Body of pancreas (tissue), 4 donors: ENCODE measurements at regions not wholly inside any gene's neighbourhood (a gene's known extent, or its start where the extent isn't known, plus 50 kb on each side); places are given as distances from the start of the nearest gene placed in this dataset.

Experiments
- ATAC-seq: fragments of 150-250 bp; one replicate; pipeline ENCODE4 v1.9.1; 2016
- DNase-seq, 4 donors: peaks; one replicate each; pipeline ENCODE4 v3.0.0-alpha.2; 2019
- H3K27ac ChIP-seq, 4 donors: fragments of 200-600 bp; sonication (generic); 1 replicate in 3 of 4; 2 replicates in 1 of 4; pipeline versions ENCODE4 v1.5.1 to v1.6.1; 2016 to 2019; ENCODE audit warnings: mild to moderate bottlenecking in 1 of 4, mixed read lengths in 1 of 4, moderate library complexity in 1 of 4
- H3K27me3 ChIP-seq, 2 donors: fragments of 200-600 bp; sonication (generic); one replicate each; pipeline ENCODE4 v1.6.0; 2016; ENCODE audit warnings: mild to moderate bottlenecking in 1 of 2
- H3K36me3 ChIP-seq, 2 donors: fragments of 200-600 bp; sonication (generic); replicated peaks in 1 of 2; 2 replicates each; pipeline ENCODE4 v1.5.1; 2016; ENCODE audit warnings: low read depth in 2 of 2; ENCODE audit not compliant: insufficient read depth in 1 of 2
- H3K4me1 ChIP-seq: fragments of 200-600 bp; sonication (generic); one replicate; pipeline ENCODE4 v1.6.0; 2016
- H3K4me3 ChIP-seq, 2 donors: fragments of 200-600 bp; sonication (generic); 1 replicate in 1 of 2; 2 replicates in 1 of 2; pipeline ENCODE4 v1.5.1; 2016 to 2019
- H3K9me3 ChIP-seq, 3 donors: fragments of 200-600 bp; sonication (generic); 1 replicate in 2 of 3; 2 replicates in 1 of 3; pipeline ENCODE4 v1.5.1; 2016
- CTCF ChIP-seq, 7 experiments: fragments of 450-650 bp in 4 of 7; fragments of 200-600 bp in 3 of 7; sonication (generic) in 3 of 7; IDR thresholded peaks; one replicate each; pipeline ENCODE4 v1.5.1; 2016 to 2019; ENCODE audit warnings: antibody characterized with exemption in 7 of 7
- POLR2A ChIP-seq, 3 donors: fragments of 450-650 bp; IDR thresholded peaks; one replicate each; pipeline ENCODE4 v1.6.1; 2016; ENCODE audit warnings: antibody characterized with exemption in 3 of 3, mild to moderate bottlenecking in 2 of 3
- whole genome bisulfite sequencing, 2 donors: methylation state at CpG; one replicate each; pipeline ENCODE4 v1.1.5; 2017; 5-methylcytosine and 5-hydroxymethylcytosine counted together
- intact Hi-C: fragments of 100-400 bp; cut with DNase I; formaldehyde crosslinking; loops from one replicate; pipeline ENCODE4 v1.15.1; 2023

GRCh38 chr2:198441901-198442300 lies 637.5 kb downstream of the PLCL1 start:
- intact Hi-C loops: no loop called here
- TF ChIP-seq CTCF (IDR thresholded peaks at IDR 0.05) (no peak), POLR2A (IDR thresholded peaks at IDR 0.05) (no peak)
- Histone ChIP-seq H3K4me1 (no peaks in the 10 kb centered on the region), H3K9me3 (no peaks in the 10 kb centered on the region), H3K4me3 (no peak overlapping the region), H3K36me3 (no peaks in the 10 kb centered on the region), H3K27ac (no peak overlapping the region), H3K27me3 (no peaks in the 10 kb centered on the region)
- no peak for ATAC-seq
- no peak for DNase-seq

- H3K27ac ChIP-seq: no peak overlapping the region
These were observed 636.9 kb downstream of the PLCL1 start for GRCh38 chr2:198441246-198441645.

GRCh38 chr2:198440833-198441232 lies 636.4 kb downstream of the PLCL1 start:
- no peak overlapping the region for H3K4me3 ChIP-seq
- no peaks in the 10 kb centered on the region for H3K27me3 ChIP-seq
- intact Hi-C loops: no loop called here
- no peaks in the 10 kb centered on the region for H3K36me3 ChIP-seq
- H3K27ac ChIP-seq: no peak overlapping the region
- 18 to 31% methylated on average over 2 of the region's 2 CpGs for WGBS, 2 donors
- DNase-seq (no peak), ATAC-seq (no peak)
- H3K4me1 ChIP-seq: no peaks in the 10 kb centered on the region
- no peaks in the 10 kb centered on the region for H3K9me3 ChIP-seq
- TF ChIP-seq CTCF (IDR thresholded peaks at IDR 0.05): no peak
- TF ChIP-seq POLR2A (IDR thresholded peaks at IDR 0.05): no peak

More at GRCh38 chr2:198441246-198441645, 636.9 kb downstream of the PLCL1 start:
- no peaks in the 10 kb centered on the region for H3K9me3 ChIP-seq
- 67 to 76% methylated on average over 1 of the region's 1 CpG for WGBS, 2 donors
- H3K4me3 ChIP-seq: no peak overlapping the region
- H3K27me3 ChIP-seq: no peaks in the 10 kb centered on the region
- no peak for DNase-seq
- no peaks in the 10 kb centered on the region for H3K4me1 ChIP-seq
- ATAC-seq: no peak
- intact Hi-C loops: no loop called here
- H3K36me3 ChIP-seq: no peaks in the 10 kb centered on the region
- TF ChIP-seq POLR2A (IDR thresholded peaks at IDR 0.05) (no peak), CTCF (IDR thresholded peaks at IDR 0.05) (no peak)

- Histone ChIP-seq H3K4me1 (no peaks in the 10 kb centered on the region), H3K9me3 (no peaks in the 10 kb centered on the region), H3K4me3 (no peak overlapping the region), H3K36me3 (no peaks in the 10 kb centered on the region), H3K27ac (no peak overlapping the region), H3K27me3 (no peaks in the 10 kb centered on the region)
- 88 to 94% methylated on average over 1 of the region's 1 CpG for WGBS, 2 donors
- TF ChIP-seq POLR2A (IDR thresholded peaks at IDR 0.05) (no peak), CTCF (IDR thresholded peaks at IDR 0.05) (no peak)
- intact Hi-C loops: no loop called here
- DNase-seq (no peak), ATAC-seq (no peak)
These were observed 633.9 kb downstream of the PLCL1 start for GRCh38 chr2:198438331-198438730.

- Histone ChIP-seq H3K4me3 (no peak overlapping the region), H3K4me1 (no peaks in the 10 kb centered on the region), H3K36me3 (no peaks in the 10 kb centered on the region), H3K27ac (no peak overlapping the region), H3K27me3 (no peaks in the 10 kb centered on the region), H3K9me3 (no peaks in the 10 kb centered on the region)
- intact Hi-C loops: no loop called here
- no peak for DNase-seq
- TF ChIP-seq CTCF (IDR thresholded peaks at IDR 0.05) (no peak), POLR2A (IDR thresholded peaks at IDR 0.05) (no peak)
- ATAC-seq: no peak
- WGBS, 2 donors: 38 to 47% methylated on average over 1 of the region's 1 CpG
These were observed 619.7 kb downstream of the PLCL1 start for GRCh38 chr2:198424112-198424511.
